B cell (primary cell): ENCODE measurements at regions not wholly inside any gene's neighbourhood (a gene's known extent, or its start where the extent isn't known, plus 50 kb on each side); places are given as distances from the start of the nearest gene placed in this dataset.

Source experiments
- ATAC-seq: fragments of 200-7000 bp; cut with Tn5 transposase; one replicate; pipeline ENCODE4 v1.10.0; 2021; ENCODE audit warnings: low read depth, mild to moderate bottlenecking, moderate number of reproducible peaks, moderate library complexity
- CTCF ChIA-PET: fragments of 350-600 bp; sonication (Branson Sonifier 250); formaldehyde crosslinking; loops from one replicate; lab custom pipeline; 2021; ENCODE audit warnings: antibody characterized with exemption, inconsistent platforms; lab: Charles Lee
- POLR2A ChIA-PET: fragments of 350-600 bp; sonication (Branson Sonifier 250); formaldehyde crosslinking; loops from one replicate; lab custom pipeline; 2021; ENCODE audit warnings: antibody characterized with exemption; lab: Charles Lee
- DNase-seq: peaks from one replicate; pipeline ENCODE4 v3.0.0; 2013
- H2AFZ ChIP-seq: 2 replicates; pipeline ENCODE4 v1.6.1; 2012; ENCODE audit warnings: mild to moderate bottlenecking, low read depth, low read length; ENCODE audit not compliant: insufficient read depth, poor library complexity, severe bottlenecking
- H3K27ac ChIP-seq, 2 donors: 1 replicate in 1 of 2; 2 replicates in 1 of 2; pipeline ENCODE4 v1.5.1; 2012 to 2013; ENCODE audit warnings: low read length in 2 of 2, mild to moderate bottlenecking in 2 of 2, moderate library complexity in 1 of 2
- H3K27me3 ChIP-seq, 4 experiments: fragments of 200-600 bp in 1 of 4; sonication (generic) in 1 of 4; replicated peaks in 1 of 4; 1 replicate in 2 of 4; 2 replicates in 2 of 4; pipeline versions ENCODE4 v1.6.1 to v1.7.0; 2013 to 2016; ENCODE audit warnings: low read length in 3 of 4, mild to moderate bottlenecking in 2 of 4, mixed read lengths in 1 of 4, moderate library complexity in 1 of 4; ENCODE audit not compliant: insufficient read depth in 4 of 4, control insufficient read depth in 3 of 4; ENCODE audit errors: control extremely low read depth in 1 of 4
- H3K36me3 ChIP-seq, 2 experiments: replicated peaks in 1 of 2; 1 replicate in 1 of 2; 2 replicates in 1 of 2; pipeline versions ENCODE4 v1.6.1 to v1.7.1; 2013; ENCODE audit warnings: low read length in 1 of 2; ENCODE audit not compliant: insufficient read depth in 2 of 2, control insufficient read depth in 1 of 2; ENCODE audit errors: control extremely low read depth in 1 of 2, extremely low read depth in 1 of 2
- H3K4me1 ChIP-seq, 2 donors: fragments of 200-600 bp in 1 of 2; sonication (generic) in 1 of 2; 1 replicate in 1 of 2; 2 replicates in 1 of 2; pipeline versions ENCODE4 v1.5.1 to v1.6.1; 2013 to 2017; ENCODE audit warnings: low read length in 2 of 2; ENCODE audit not compliant: control insufficient read depth in 2 of 2, insufficient read depth in 2 of 2
- H3K4me2 ChIP-seq: replicated peaks from 2 replicates; pipeline ENCODE3; 2012; ENCODE audit warnings: mild to moderate bottlenecking, low read depth, low read length; ENCODE audit not compliant: poor library complexity, severe bottlenecking
- H3K4me3 ChIP-seq, 5 experiments: fragments of 200-600 bp in 1 of 5; sonication (generic) in 1 of 5; 1 replicate in 3 of 5; 2 replicates in 2 of 5; pipeline versions ENCODE4 v1.5.1 to v1.7.0; 2011 to 2016; ENCODE audit warnings: low read length in 4 of 5, mild to moderate bottlenecking in 4 of 5, low read depth in 2 of 5, control low read depth in 1 of 5, moderate library complexity in 1 of 5; ENCODE audit not compliant: insufficient read depth in 1 of 5; ENCODE audit errors: control extremely low read depth in 1 of 5, extremely low read depth in 1 of 5
- H3K79me2 ChIP-seq: fragments of 200-600 bp; sonication (generic); one replicate; pipeline ENCODE4 v1.6.0; 2016; ENCODE audit warnings: low read length; ENCODE audit not compliant: control insufficient read depth, insufficient read depth
- H3K9ac ChIP-seq: fragments of 200-600 bp; sonication (generic); 2 replicates; pipeline ENCODE4 v1.6.1; 2017; ENCODE audit warnings: mild to moderate bottlenecking, low read length, moderate library complexity
- H3K9me3 ChIP-seq, 3 donors: one replicate each; pipeline versions ENCODE4 v1.6.1 to v1.7.1; 2013; ENCODE audit warnings: low read length in 2 of 3; ENCODE audit not compliant: control insufficient read depth in 2 of 3, insufficient read depth in 1 of 3; ENCODE audit errors: control extremely low read depth in 1 of 3
- H4K20me1 ChIP-seq: 2 replicates; pipeline ENCODE4 v1.6.0; 2012; ENCODE audit warnings: mild to moderate bottlenecking, low read length; ENCODE audit not compliant: insufficient read depth, control insufficient read depth, poor library complexity, severe bottlenecking
- H3K27ac Mint-ChIP-seq: one replicate; pipeline ENCODE4 v1.8.0; 2021; ENCODE audit warnings: mixed read lengths
- H3K27me3 Mint-ChIP-seq: one replicate; pipeline ENCODE4 v1.8.0; 2021; ENCODE audit warnings: mixed read lengths
- H3K4me1 Mint-ChIP-seq: one replicate; pipeline ENCODE4 v1.8.0; 2021; ENCODE audit warnings: mixed read lengths
- H3K4me3 Mint-ChIP-seq: one replicate; pipeline ENCODE4 v1.8.0; 2021; ENCODE audit warnings: mixed read lengths
- H3K9me3 Mint-ChIP-seq: one replicate; pipeline ENCODE4 v1.8.0; 2022; ENCODE audit warnings: mixed read lengths; ENCODE audit not compliant: insufficient read depth
- CTCF ChIP-seq: fragments of 200-600 bp; IDR thresholded peaks from one replicate; pipeline ENCODE4 v1.8.0; 2022; ENCODE audit warnings: antibody characterized with exemption, mild to moderate bottlenecking
- EZH2 ChIP-seq: IDR thresholded peaks from 2 replicates; pipeline ENCODE4 v1.6.1; 2012; ENCODE audit warnings: borderline replicate concordance, low read depth, mild to moderate bottlenecking, moderate library complexity, low read length; ENCODE audit not compliant: insufficient read depth, poor library complexity, severe bottlenecking
- WGBS: methylation state at CpG from one replicate; pipeline ENCODE4 v1.1.5; 2013; ENCODE audit warnings: missing lambda C conversion rate; ENCODE audit not compliant: insufficient coverage; 5-methylcytosine and 5-hydroxymethylcytosine counted together
- intact Hi-C: fragments of 100-400 bp; cut with micrococcal nuclease; formaldehyde crosslinking; loops from one replicate; pipeline ENCODE4 v1.10.0; 2022

GRCh38 chr5:156174225-156174624 is 152.7 kb upstream of the SGCD start:
- H3K27ac ChIP-seq, result no peak overlapping the region
- no peaks in the 10 kb centered on the region for H3K27me3 ChIP-seq
- Mint-ChIP-seq H3K27ac (no peak overlapping the region), H3K4me1 (no peaks in the 10 kb centered on the region), H3K4me3 (no peak overlapping the region), H3K9me3 (no peaks in the 10 kb centered on the region), H3K27me3 (no peaks in the 10 kb centered on the region)
- WGBS, result 63% methylated on average over 2 of the region's 2 CpGs
- ChIA-PET POLR2A (no interaction called here), CTCF (no interaction called here)
- ATAC-seq (no peak), DNase-seq (no peak)
- no peaks in the 10 kb centered on the region for H3K9me3 ChIP-seq
- no peaks in the 10 kb centered on the region for H3K4me1 ChIP-seq
- H3K4me2 ChIP-seq, result no peak overlapping the region
- no peak for TF ChIP-seq EZH2
- no peak for TF ChIP-seq CTCF
- H2AFZ ChIP-seq, result no peak overlapping the region
- intact Hi-C loops, result no loop called here
- H3K9ac ChIP-seq, result no peak overlapping the region
- H4K20me1 ChIP-seq, result no peaks in the 10 kb centered on the region
- H3K79me2 ChIP-seq, result no peaks in the 10 kb centered on the region
- no peaks in the 10 kb centered on the region for H3K36me3 ChIP-seq
- H3K4me3 ChIP-seq, result no peak overlapping the region

- no peak overlapping the region for H3K27ac ChIP-seq
- no peak overlapping the region for H3K4me3 Mint-ChIP-seq
- TF ChIP-seq CTCF (no peak), EZH2 (no peak)
- no peaks in the 10 kb centered on the region for H3K9me3 Mint-ChIP-seq
- no peaks in the 10 kb centered on the region for H4K20me1 ChIP-seq
- no peak overlapping the region for H3K4me3 ChIP-seq
- H3K27me3 ChIP-seq, result no peaks in the 10 kb centered on the region
- H3K79me2 ChIP-seq, result no peaks in the 10 kb centered on the region
- H3K4me1 Mint-ChIP-seq, result no peaks in the 10 kb centered on the region
- DNase-seq, result no peak
- no peak for ATAC-seq
- 93% methylated on average over 3 of the region's 5 CpGs for WGBS
- intact Hi-C loops, result no loop called here
- H3K9me3 ChIP-seq, result no peaks in the 10 kb centered on the region
- POLR2A ChIA-PET, result no interaction called here
- no peaks in the 10 kb centered on the region for H3K27me3 Mint-ChIP-seq
- H3K9ac ChIP-seq, result no peak overlapping the region
- H2AFZ ChIP-seq, result no peak overlapping the region
- H3K4me2 ChIP-seq, result no peak overlapping the region
- no peaks in the 10 kb centered on the region for H3K4me1 ChIP-seq
- H3K36me3 ChIP-seq, result no peaks in the 10 kb centered on the region
- CTCF ChIA-PET, result no interaction called here
- no peak overlapping the region for H3K27ac Mint-ChIP-seq
Measured at GRCh38 chr5:156178117-156178516, 148.8 kb upstream of the SGCD start.
